ENCODE measurements at regions not wholly inside any gene's neighbourhood (a gene's known extent, or its start where the extent isn't known, plus 50 kb on each side); places are given as distances from the start of the nearest gene placed in this dataset.

DNA sequence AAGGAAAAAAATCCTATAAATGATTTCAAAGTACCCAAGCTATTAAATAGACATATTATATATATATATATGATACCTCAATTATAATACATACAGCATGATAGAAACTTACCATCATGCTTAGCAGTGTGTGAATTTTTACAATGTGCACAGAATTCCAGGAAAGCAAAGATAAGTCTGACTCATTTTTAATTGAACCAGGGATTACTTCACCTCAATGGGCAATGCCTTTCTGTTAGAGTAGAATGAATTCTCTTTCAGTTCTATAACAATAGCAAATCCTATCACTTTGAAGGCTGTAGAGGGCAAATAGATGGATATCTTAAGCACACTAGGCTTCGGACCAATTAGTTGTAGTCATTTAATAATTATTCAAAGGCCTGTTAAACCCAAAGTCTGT is 54.8 kb upstream of the P3H2 start:
- no peaks in the 10 kb centered on the region for H3K4me1 ChIP-seq (ENCODE audit: control insufficient read depth, insufficient read depth, low read length, poor library complexity, severe bottlenecking)
- Mint-ChIP-seq H3K36me3 (no peaks in the 10 kb centered on the region), H3K4me1 (peaks cover 0 to 6% (median 0%) of the 10 kb centered on the region in 4 donors), H3K4me3 (no peak overlapping the region), H3K9me3 (peaks cover 0 to 2% (median 0%) of the 10 kb centered on the region in 7 donors), H3K27ac (no peak overlapping the region), H3K27me3 (peaks cover 20% of the 10 kb centered on the region)
- H3K27me3 ChIP-seq (ENCODE audit: control insufficient read depth, insufficient read depth, low read length), result peaks cover 2% of the 10 kb centered on the region
- H3K4me3 ChIP-seq (ENCODE audit: low read depth, low read length), result no peak overlapping the region
- no peak overlapping the region for H3K27ac ChIP-seq (ENCODE audit: insufficient read depth, low read length, poor library complexity, severe bottlenecking)
- ATAC-seq (ENCODE audit: low read depth in 2 of 2), result no peak
- no peak for DNase-seq
- H3K36me3 ChIP-seq (ENCODE audit: control insufficient read depth, insufficient read depth, low read length), result no peaks in the 10 kb centered on the region
- H3K9me3 ChIP-seq (ENCODE audit: control insufficient read depth in 2 of 2, low read length in 2 of 2), result no peaks in the 10 kb centered on the region

DNA sequence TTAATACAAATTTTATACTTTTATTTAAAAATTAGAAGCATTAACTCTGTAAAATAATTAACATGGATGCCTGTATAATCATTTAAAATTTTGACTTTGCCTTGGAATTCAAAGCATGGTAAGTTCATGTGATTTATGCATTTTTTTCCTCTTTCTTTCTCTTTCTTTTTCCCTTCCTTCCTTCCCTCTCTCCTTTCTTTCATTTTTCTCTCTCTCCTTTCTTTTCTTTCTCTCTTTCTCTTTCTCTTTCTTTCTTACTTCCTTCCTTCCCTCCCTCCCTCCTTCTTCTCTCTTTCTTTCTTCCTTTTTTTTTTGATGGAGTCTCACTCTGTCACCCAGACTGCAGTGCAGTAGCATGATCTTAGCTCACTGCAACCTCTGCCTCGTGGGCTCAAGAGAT is 53.8 kb upstream of the P3H2 start:
- peaks cover 25% of the 10 kb centered on the region for H3K27me3 Mint-ChIP-seq
- DNase-seq (no peak), ATAC-seq (ENCODE audit: low read depth in 2 of 2) (no peak)
- Histone ChIP-seq H3K27ac (ENCODE audit: insufficient read depth, low read length, poor library complexity, severe bottlenecking) (no peak overlapping the region), H3K4me3 (ENCODE audit: low read depth, low read length) (no peak overlapping the region), H3K27me3 (ENCODE audit: control insufficient read depth, insufficient read depth, low read length) (peaks cover 2% of the 10 kb centered on the region), H3K4me1 (ENCODE audit: control insufficient read depth, insufficient read depth, low read length, poor library complexity, severe bottlenecking) (no peaks in the 10 kb centered on the region), H3K9me3 (ENCODE audit: control insufficient read depth in 2 of 2, low read length in 2 of 2) (no peaks in the 10 kb centered on the region), H3K36me3 (ENCODE audit: control insufficient read depth, insufficient read depth, low read length) (no peaks in the 10 kb centered on the region)
- no peak overlapping the region for H3K27ac Mint-ChIP-seq
- H3K9me3 Mint-ChIP-seq, result peaks cover 0 to 2% (median 0%) of the 10 kb centered on the region in 7 donors
- H3K4me1 Mint-ChIP-seq, result peaks cover 0 to 11% (median 6%) of the 10 kb centered on the region in 4 donors
- H3K36me3 Mint-ChIP-seq, result no peaks in the 10 kb centered on the region
- no peak overlapping the region for H3K4me3 Mint-ChIP-seq

DNA sequence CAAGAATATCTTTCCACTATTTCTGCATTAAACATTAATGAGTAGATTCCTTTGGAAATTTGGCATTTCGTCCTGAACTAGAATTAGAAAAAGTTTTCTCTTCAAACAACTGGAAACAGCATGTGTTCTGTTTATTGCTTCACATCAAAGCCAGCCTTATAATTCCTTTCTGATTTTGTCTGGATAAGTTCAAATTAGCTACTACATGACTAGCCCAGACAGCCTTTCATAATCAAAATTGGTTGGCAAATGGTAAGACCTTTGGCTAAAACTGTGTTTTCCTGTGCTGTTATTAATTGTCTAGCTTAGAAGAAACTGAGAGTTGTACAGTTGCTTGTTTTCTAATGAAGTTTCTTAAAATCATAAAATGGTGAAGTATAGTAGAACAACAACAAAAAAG is 52.7 kb upstream of the P3H2 start:
- H3K9me3 ChIP-seq (ENCODE audit: control insufficient read depth in 2 of 2, low read length in 2 of 2), result no peaks in the 10 kb centered on the region
- DNase-seq (no peak), ATAC-seq (ENCODE audit: low read depth in 2 of 2) (no peak)
- peaks cover 2% of the 10 kb centered on the region for H3K27me3 ChIP-seq (ENCODE audit: control insufficient read depth, insufficient read depth, low read length)
- H3K36me3 ChIP-seq (ENCODE audit: control insufficient read depth, insufficient read depth, low read length), result no peaks in the 10 kb centered on the region
- no peaks in the 10 kb centered on the region for H3K4me1 ChIP-seq (ENCODE audit: control insufficient read depth, insufficient read depth, low read length, poor library complexity, severe bottlenecking)
- H3K4me3 ChIP-seq (ENCODE audit: low read depth, low read length), result no peak overlapping the region
- Mint-ChIP-seq H3K4me3 (no peak overlapping the region), H3K27ac (no peak overlapping the region), H3K4me1 (peaks cover 0 to 15% (median 10%) of the 10 kb centered on the region in 4 donors), H3K36me3 (no peaks in the 10 kb centered on the region), H3K9me3 (peaks cover 0 to 2% (median 0%) of the 10 kb centered on the region in 7 donors), H3K27me3 (peaks cover 21% of the 10 kb centered on the region)
- H3K27ac ChIP-seq (ENCODE audit: insufficient read depth, low read length, poor library complexity, severe bottlenecking), result no peak overlapping the region

DNA sequence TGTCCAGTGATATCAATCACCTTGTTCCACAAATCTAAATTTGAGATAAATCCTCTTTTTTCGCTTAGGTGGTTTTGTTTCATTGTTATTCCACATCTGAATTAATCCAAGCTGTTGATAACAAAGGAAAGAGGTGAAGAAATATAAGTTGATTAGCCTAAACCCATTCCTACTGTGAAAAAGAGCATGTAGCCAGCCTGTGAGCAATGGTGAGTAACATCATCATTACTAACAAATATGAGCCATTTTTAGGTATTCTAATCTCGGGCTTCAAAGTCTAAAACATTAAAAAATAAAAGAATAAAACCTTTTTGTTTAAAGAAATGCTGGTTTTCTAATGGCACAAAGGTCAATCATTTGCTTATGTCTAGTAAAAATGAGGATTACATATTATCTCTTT is 52.1 kb upstream of the P3H2 start:
- Mint-ChIP-seq H3K36me3 (no peaks in the 10 kb centered on the region), H3K9me3 (peaks cover 0 to 2% (median 0%) of the 10 kb centered on the region in 7 donors), H3K27ac (no peak overlapping the region), H3K4me3 (no peak overlapping the region), H3K27me3 (peaks cover 21% of the 10 kb centered on the region), H3K4me1 (peaks cover 0 to 15% (median 10%) of the 10 kb centered on the region in 4 donors)
- Histone ChIP-seq H3K9me3 (ENCODE audit: control insufficient read depth in 2 of 2, low read length in 2 of 2) (no peaks in the 10 kb centered on the region), H3K27ac (ENCODE audit: insufficient read depth, low read length, poor library complexity, severe bottlenecking) (no peak overlapping the region), H3K36me3 (ENCODE audit: control insufficient read depth, insufficient read depth, low read length) (no peaks in the 10 kb centered on the region), H3K27me3 (ENCODE audit: control insufficient read depth, insufficient read depth, low read length) (peaks cover 2% of the 10 kb centered on the region), H3K4me3 (ENCODE audit: low read depth, low read length) (no peak overlapping the region), H3K4me1 (ENCODE audit: control insufficient read depth, insufficient read depth, low read length, poor library complexity, severe bottlenecking) (no peaks in the 10 kb centered on the region)
- ATAC-seq (ENCODE audit: low read depth in 2 of 2), result no peak
- DNase-seq, result no peak

Data from CD4-positive, CD25-positive, alpha-beta regulatory T cell (primary cell).